BE2C (cell line): ENCODE measurements at regions not wholly inside any gene's neighbourhood (a gene's known extent, or its start where the extent isn't known, plus 50 kb on each side); places are given as distances from the start of the nearest gene placed in this dataset.

Experiments used
- DNase-seq: peaks from one replicate; pipeline ENCODE4 v3.0.0-alpha.2; 2020
- H3K27me3 ChIP-seq: fragments of 250-450 bp; sonication (Bioruptor Pico); 2 replicates; pipeline ENCODE4 v1.5.1; 2020; ENCODE audit warnings: mild to moderate bottlenecking
- H3K36me3 ChIP-seq: fragments of 250-450 bp; sonication (Bioruptor Pico); 2 replicates; pipeline ENCODE4 v1.5.1; 2020; ENCODE audit warnings: mild to moderate bottlenecking
- H3K4me1 ChIP-seq: fragments of 250-450 bp; sonication (Bioruptor Pico); 2 replicates; pipeline ENCODE4 v1.5.1; 2020
- H3K4me3 ChIP-seq: 2 replicates; pipeline ENCODE4 v1.5.1; 2011; ENCODE audit warnings: low read depth, low read length
- H3K9me3 ChIP-seq: fragments of 250-450 bp; sonication (Bioruptor Pico); 2 replicates; pipeline ENCODE4 v1.5.1; 2020
- CTCF ChIP-seq: IDR thresholded peaks from 2 replicates; pipeline ENCODE4 v1.5.1; 2012; ENCODE audit warnings: mild to moderate bottlenecking, low read depth, low read length

GRCh38 chr6:141439513-141439912 is 693.2 kb upstream of the GJE1 start:
- Histone ChIP-seq H3K4me1 (no peaks in the 10 kb centered on the region), H3K9me3 (no peaks in the 10 kb centered on the region; the same call in 1 of the 2 replicates), H3K4me3 (no peak overlapping the region), H3K27me3 (no peaks in the 10 kb centered on the region), H3K36me3 (no peaks in the 10 kb centered on the region)
- no peak for TF ChIP-seq CTCF
- DNase-seq: no peak

- Histone ChIP-seq H3K4me1 (no peaks in the 10 kb centered on the region), H3K9me3 (no peaks in the 10 kb centered on the region; the same call in 1 of the 2 replicates), H3K4me3 (no peak overlapping the region), H3K27me3 (no peaks in the 10 kb centered on the region), H3K36me3 (no peaks in the 10 kb centered on the region)
- TF ChIP-seq CTCF: no peak
- DNase-seq: no peak
Observed at GRCh38 chr6:141437685-141438084, 695.0 kb upstream of the GJE1 start.

GRCh38 chr6:141437011-141437410 is 695.7 kb upstream of the GJE1 start:
- TF ChIP-seq CTCF: no peak
- H3K27me3 ChIP-seq: no peaks in the 10 kb centered on the region
- no peak overlapping the region for H3K4me3 ChIP-seq
- H3K36me3 ChIP-seq: no peaks in the 10 kb centered on the region
- no peaks in the 10 kb centered on the region; the same call in 1 of the 2 replicates for H3K9me3 ChIP-seq
- no peak for DNase-seq
- no peaks in the 10 kb centered on the region for H3K4me1 ChIP-seq

- no peaks in the 10 kb centered on the region for H3K36me3 ChIP-seq
- H3K4me1 ChIP-seq: no peaks in the 10 kb centered on the region
- no peak overlapping the region for H3K4me3 ChIP-seq
- TF ChIP-seq CTCF: no peak
- no peaks in the 10 kb centered on the region for H3K27me3 ChIP-seq
- no peak for DNase-seq
- no peaks in the 10 kb centered on the region for H3K9me3 ChIP-seq
Observed at GRCh38 chr6:141426400-141426980, 706.2 kb upstream of the GJE1 start.

GRCh38 chr6:141421378-141421777 is 711.3 kb upstream of the GJE1 start:
- no peak for TF ChIP-seq CTCF
- no peaks in the 10 kb centered on the region for H3K36me3 ChIP-seq
- H3K4me1 ChIP-seq: no peaks in the 10 kb centered on the region
- H3K27me3 ChIP-seq: no peaks in the 10 kb centered on the region
- no peak overlapping the region for H3K4me3 ChIP-seq
- H3K9me3 ChIP-seq: no peaks in the 10 kb centered on the region; the same call in 1 of the 2 replicates
- DNase-seq: no peak

- no peaks in the 10 kb centered on the region for H3K27me3 ChIP-seq
- H3K4me3 ChIP-seq: no peak overlapping the region
- no peaks in the 10 kb centered on the region; the same call in 1 of the 2 replicates for H3K9me3 ChIP-seq
- TF ChIP-seq CTCF: no peak
- no peaks in the 10 kb centered on the region for H3K36me3 ChIP-seq
- no peaks in the 10 kb centered on the region for H3K4me1 ChIP-seq
- DNase-seq: no peak
Observed at GRCh38 chr6:141418076-141418475, 714.6 kb upstream of the GJE1 start.
